Ovary (tissue), 3 donors: ENCODE measurements at regions not wholly inside any gene's neighbourhood (a gene's known extent, or its start where the extent isn't known, plus 50 kb on each side); places are given as distances from the start of the nearest gene placed in this dataset.

Experiments used
- CTCF ChIP-seq, 3 donors: fragments of 450-650 bp in 2 of 3; fragments of 200-600 bp in 1 of 3; IDR thresholded peaks; one replicate each; pipeline versions ENCODE4 v1.5.1 to v1.8.0; 2016 to 2022; ENCODE audit warnings: antibody characterized with exemption in 3 of 3, mild to moderate bottlenecking in 1 of 3
- POLR2A ChIP-seq: fragments of 450-650 bp; IDR thresholded peaks from one replicate; pipeline ENCODE4 v1.6.1; 2017; ENCODE audit warnings: antibody characterized with exemption, mild to moderate bottlenecking, moderate library complexity
- donor health status: DM: no; HTN: no; CAD: no.

GRCh38 chr2:106280722-106281446, 86.8 kb upstream of the UXS1 start:
- TF ChIP-seq CTCF (IDR thresholded peaks at IDR 0.05) (no peak), POLR2A (no peak)
